Activated gamma-delta T cell (primary cell): ENCODE measurements at regions not wholly inside any gene's neighbourhood (a gene's known extent, or its start where the extent isn't known, plus 50 kb on each side); places are given as distances from the start of the nearest gene placed in this dataset.

Experiments
- DNase-seq: peaks from one replicate; lab custom pipeline; 2025; lab: John Stamatoyannopoulos, UW

DNA sequence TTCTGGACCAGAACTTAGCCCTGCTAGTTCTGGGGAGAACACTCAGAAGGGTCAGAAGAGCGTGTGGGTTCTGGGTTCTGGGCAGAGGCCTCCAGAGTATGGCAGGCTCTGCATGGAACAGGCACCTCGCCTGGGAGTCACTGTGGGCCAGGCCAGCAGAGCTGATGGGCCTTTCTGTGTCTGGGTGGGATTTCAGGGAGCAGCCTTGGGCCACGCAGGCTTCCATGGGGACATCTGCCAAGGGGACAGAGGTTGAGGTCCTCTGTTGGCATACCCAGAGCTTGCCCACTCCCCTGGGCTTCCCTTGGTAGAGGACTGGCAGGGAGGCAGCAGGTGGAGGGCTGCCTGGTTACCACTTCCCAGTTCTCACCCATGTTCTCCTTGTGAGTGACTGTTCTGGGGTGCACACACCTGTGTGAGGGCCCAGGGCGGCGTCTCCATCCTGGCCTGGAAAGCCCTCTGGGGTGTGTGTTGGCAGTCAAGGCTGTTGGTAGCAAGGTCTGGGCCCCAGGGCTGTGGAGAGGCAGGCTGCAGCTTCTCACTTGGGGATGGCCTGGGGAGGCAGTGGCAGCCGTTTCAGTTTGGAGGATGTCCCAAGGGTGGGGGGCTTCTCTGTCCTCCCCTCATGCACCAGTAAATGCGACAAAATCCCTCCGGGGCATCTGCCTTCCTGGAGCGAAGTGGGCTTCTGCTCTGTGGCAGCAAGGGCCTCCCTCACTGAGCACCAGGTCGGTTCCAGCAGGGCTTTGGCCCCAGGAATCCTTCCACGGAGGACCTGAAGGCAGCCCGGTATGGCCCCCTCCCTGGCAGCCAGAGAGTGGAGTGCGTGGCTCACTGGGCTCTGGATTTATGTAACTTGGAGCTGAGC lies 74.6 kb upstream of the HDAC4 start:
- no peak for DNase-seq

DNA sequence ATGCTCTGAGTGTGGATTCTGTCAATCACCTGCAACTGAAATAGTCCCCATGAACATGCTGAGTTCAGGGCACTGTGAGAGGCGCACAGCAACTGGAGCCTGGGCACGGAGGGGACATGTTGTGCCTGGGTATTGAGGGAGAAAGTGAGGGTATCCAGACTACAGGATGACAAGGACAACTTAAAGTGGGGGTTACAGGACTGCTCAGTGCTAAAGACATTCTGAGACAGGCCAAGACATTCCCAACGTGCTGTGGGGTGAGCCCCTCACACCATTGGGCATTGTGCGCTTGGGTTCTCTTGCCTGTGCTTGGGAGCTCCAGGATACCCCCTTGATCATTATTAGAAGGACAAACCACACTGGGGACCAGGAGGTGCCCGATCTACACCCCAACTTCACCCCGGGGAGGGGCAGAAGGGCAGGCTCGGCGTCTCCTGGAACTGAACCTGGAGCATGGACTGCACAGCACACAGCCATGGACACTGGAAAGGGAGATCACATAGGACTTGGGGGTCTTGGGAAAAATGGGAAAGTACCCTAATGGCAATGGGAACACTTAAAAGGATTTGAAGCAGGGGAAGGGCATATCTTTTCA lies 72.5 kb upstream of the HDAC4 start:
- DNase-seq: no peak

GRCh38 chr2:239472235-239472775 lies 71.5 kb upstream of the HDAC4 start:
- no peak for DNase-seq

GRCh38 chr2:239471011-239471792 lies 70.4 kb upstream of the HDAC4 start:
- DNase-seq: no peak

DNA sequence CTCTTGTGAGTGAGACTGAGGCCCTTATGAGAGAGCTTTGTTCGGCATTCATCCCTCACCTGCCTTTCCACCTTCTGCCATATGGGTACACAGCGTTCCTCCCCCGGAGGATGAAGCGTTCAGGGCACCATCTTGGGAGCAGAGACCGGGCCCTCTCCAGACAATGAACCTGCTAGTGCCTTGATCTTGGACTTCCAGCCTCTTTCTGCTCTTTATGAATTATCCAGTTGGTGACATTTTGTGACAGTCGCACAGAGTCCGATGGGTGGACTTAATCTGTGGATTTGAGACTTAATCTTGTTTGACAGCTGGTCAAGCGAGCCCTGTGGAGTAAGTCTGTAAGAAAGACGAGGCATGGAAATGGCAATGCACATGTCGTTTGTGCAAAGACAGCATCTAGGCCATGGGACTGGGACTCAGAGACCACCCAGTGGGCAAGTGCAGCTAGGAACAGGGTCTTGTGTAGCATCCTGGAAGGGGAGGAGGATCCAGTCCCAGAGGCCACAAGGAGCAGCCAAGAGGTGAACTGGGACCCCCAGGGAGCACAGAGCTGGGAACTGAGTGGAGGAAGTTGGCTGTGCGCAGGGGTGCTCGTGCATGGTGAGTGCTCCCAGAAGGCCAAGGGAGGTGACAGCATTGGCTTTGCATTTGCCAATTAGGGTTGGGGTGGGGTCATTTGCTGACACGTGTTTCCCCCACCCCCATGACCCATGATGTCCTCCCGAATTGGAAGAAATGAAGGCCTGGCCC lies 69.5 kb upstream of the HDAC4 start:
- no peak for DNase-seq

DNA sequence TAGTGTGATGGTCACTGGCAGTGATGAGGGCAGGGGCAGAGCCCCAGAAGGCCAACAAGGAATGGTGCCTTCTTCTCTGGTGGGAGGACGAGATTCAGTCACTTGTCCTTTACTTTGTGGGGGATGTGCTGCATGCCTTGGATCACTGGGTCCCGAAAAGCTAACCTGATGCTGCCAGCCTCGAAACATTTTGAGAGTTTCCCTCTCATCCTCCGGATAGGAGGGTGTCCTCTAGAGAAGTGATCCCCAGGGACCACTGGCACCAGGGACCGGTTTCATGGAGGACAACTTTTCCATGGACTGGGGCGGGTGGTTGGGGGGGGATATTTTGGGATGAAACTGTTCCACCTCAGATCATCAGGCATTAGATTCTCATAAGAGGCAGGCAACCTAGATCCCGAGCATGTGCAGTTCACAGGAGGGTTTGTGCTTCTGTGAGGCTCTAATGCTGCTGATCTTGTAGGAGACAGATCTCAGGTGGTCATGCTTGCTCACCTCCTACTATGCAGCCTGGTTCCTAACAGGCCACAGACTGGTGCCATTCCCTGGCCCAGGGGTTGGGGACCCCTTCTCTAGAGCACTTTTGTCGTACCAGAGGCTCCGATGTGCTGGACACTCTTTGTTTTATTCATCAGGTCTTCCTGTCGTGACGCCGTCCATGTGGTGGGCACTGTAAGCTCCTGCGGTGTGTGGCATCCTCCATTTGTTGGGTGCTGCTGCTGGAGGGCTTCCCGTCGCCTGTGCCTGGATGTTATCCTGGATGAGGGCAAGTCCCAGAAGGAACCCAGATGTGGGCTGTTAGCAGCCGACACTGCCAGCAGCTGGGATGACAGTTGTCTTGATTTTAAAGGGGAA lies 68.5 kb upstream of the HDAC4 start:
- DNase-seq: no peak

DNA sequence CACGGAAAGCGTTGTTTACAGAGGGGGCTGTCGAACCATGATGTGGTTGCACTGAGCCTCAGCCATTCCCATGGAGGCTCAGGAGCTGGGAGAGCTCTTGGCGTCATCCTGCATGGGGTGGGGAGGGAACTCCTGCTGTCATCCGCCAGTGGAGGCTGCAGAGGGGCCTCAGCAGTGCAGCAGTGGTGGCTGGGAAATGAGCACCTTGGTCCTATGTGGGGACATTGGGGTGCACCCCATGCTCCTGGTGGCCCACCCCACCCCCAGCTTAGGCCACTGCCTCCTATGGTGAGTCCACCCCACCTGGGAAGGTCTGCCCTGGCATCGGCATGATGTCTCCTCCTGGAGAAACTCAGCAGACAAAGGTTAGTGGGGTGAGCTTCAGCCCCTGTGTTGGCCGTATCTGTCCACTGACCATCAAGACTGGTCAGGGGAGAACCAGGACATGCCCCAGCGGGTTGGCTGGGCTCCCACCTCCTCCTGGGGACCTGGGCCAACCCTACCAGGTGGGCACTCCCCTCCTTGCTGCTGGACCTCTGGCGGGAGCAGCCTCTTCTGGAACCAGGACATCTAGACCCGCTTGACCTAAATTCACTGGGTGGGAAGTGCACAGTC lies 67.8 kb upstream of the HDAC4 start:
- no peak for DNase-seq

DNA sequence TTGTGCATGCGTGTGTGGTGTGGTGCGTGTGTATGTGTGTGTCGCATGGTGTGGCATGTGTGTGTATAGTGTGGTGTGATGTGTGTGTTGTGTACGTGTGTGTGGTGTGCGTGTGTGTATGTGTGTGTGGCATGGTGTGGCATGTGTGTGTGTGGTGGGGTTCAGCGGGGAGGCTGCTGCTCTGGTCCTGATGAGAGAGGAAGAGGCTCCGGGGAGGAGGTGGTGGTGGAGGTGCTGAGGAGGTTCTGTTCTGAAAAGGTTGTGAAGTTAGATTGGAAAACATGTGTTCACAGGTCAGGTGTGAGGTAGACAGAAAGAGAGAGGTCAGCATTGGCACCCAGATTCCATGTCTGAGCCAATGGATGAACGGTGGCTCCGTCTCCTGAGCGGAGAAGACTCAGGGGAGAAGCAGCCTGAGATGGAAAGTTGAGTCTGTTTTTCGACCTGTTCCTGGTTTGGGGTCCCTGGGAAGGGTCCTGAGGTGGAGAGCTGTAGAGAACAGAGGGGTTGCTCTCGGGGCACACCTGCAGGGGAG lies 67.2 kb upstream of the HDAC4 start:
- DNase-seq: no peak

GRCh38 chr2:239467281-239467955 lies 66.6 kb upstream of the HDAC4 start:
- DNase-seq: no peak

- no peak for DNase-seq
Measured at GRCh38 chr2:239466755-239467271, 66.0 kb upstream of the HDAC4 start.

- no peak for DNase-seq
Measured at GRCh38 chr2:239466061-239466754, 65.4 kb upstream of the HDAC4 start.

DNA sequence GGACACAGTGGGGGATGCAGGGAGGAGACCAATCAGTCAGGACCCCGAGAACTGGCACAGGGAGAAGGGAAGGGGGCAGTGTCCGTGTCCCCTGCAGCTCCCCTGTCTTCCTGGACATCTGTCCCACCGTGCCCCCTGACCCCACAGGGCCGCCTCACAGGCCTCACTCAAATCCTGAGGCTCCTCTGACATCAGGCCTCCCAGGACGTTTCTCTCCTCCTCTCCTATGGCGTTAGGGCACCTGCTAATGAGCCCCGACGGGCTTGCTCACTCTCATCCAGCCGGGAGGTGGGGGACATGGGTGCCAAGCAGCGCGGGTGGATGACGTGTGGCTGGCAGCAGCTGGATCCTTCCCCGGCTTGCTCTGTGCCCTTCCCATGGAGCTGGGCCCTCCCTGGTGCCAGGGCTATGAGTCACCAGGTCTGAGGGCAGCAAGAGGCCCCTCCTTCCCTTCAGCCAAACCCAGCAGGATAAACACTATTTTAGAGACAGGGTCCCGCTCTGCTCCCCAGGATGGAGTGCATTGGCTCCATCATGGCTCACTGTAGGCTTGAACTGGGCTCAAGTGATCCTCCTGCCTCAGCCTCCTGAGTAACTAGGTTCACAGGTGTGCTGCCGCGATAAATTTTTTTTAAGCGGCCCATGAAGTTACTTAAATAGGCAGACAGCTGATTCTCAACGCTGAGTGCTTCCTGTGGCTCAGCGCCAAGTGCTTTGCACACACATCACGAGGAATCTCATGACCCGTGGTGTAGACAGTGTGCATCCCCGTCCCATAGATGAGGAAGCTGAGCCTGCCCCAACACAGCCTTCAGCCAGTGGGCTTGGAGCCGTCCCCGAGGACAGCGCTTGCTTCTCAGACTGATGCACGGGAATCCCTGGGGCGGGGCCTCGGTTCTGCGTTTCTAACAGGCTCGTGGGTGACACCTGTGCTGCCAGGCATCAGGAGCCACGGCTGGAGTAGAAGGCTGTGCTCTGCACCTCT lies 64.5 kb upstream of the HDAC4 start:
- DNase-seq: no peak

DNA sequence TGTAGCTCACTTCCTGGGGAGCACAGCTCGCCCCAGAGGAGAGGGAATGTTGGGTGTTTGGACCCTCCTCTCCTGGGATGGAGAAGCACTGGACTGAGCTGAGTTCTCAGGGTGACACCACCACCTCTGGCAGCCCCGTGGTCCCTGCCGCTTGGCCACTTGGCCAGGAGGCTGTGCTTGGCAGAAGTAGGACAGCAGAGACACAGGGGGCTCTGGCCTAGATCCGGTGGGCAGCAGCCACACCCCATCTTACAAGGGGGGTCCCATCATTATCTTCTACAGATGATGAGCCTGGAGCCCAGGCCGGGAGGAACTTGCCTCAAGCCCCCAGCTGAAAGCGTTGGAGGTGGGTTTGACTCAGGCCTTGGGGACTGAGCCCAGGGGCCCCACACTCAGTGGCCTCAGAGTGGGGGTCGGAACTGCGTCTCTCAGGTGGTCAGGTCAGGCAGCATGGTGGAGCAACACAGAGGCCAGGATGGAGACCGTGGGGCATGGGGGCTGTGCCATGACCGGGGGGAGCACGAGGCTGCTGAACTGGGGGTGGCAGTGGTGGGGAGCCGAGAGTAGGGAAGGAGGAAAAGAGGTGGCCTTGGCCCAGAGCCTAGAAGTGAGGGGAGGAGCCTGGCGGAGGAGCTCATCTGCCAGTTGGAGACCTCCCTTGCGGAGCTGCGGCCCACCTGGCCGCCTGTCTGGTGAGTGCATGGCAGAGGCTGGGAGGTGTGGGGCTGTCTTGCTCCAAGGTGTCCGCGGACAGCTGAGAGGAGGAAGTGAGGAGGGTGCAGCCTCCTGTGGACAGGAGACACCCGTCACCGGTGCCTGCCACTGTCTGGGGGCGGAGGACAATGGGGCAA lies 63.6 kb upstream of the HDAC4 start:
- DNase-seq: no peak

DNA sequence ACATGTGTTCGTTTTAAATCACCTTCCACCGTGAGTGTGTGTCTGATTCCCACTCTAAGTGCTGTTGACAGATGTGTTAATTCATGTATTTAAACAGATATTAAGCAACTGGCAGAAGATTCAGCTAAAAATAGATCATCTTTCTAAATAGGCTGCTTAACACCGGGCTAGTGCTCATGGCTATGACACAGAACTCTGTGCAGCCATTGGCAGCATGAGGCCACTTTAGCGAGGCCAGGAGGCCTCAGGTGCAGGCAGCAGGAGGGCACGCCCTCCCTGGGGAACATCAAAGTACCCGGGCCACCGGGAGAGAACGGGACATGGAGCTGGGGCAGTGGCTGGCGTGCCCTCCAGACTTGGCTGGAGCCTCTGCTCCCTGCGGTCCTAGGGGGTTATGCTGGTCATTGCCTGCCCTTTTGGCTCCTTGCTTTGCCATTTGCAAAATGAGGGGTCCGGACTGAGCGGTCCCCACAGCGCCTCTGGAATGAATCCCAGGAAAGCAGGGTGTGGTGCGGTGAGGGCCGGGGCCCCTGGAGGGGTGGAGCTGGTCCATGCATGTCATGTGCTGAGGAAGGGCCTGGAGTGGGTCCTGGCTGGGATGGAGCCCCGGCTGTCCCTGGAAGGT lies 62.8 kb upstream of the HDAC4 start:
- DNase-seq: no peak

- DNase-seq: no peak
Measured at GRCh38 chr2:239462671-239463506, 62.1 kb upstream of the HDAC4 start.
